Peyer's patch (tissue), 4 donors: ENCODE measurements at regions not wholly inside any gene's neighbourhood (a gene's known extent, or its start where the extent isn't known, plus 50 kb on each side); places are given as distances from the start of the nearest gene placed in this dataset.

Source experiments
- DNase-seq, 3 donors: peaks; one replicate each; pipeline ENCODE4 v3.0.0-alpha.2; 2017 to 2019
- H3K27ac ChIP-seq, 4 donors: fragments of 200-600 bp; sonication (generic); one replicate each; pipeline ENCODE4 v1.5.1; 2016 to 2019
- H3K27me3 ChIP-seq, 2 donors: fragments of 200-600 bp; sonication (generic); one replicate each; pipeline ENCODE4 v1.5.1; 2019
- H3K36me3 ChIP-seq, 3 donors: fragments of 200-600 bp; sonication (generic); one replicate each; pipeline ENCODE4 v1.5.1; 2016 to 2019
- H3K4me1 ChIP-seq, 4 donors: fragments of 200-600 bp; sonication (generic); one replicate each; pipeline ENCODE4 v1.5.1; 2016 to 2019
- H3K4me3 ChIP-seq, 4 donors: fragments of 200-600 bp; sonication (generic); 1 replicate in 3 of 4; 2 replicates in 1 of 4; pipeline ENCODE4 v1.5.1; 2016 to 2019; ENCODE audit warnings: mild to moderate bottlenecking in 1 of 4
- H3K9me3 ChIP-seq, 4 donors: fragments of 200-600 bp; sonication (generic); one replicate each; pipeline ENCODE4 v1.5.1; 2016 to 2019; ENCODE audit warnings: mild to moderate bottlenecking in 1 of 4
- POLR2A ChIP-seq, 2 donors: fragments of 450-650 bp; IDR thresholded peaks; one replicate each; pipeline ENCODE4 v1.5.1; 2017; ENCODE audit warnings: antibody characterized with exemption in 2 of 2, mild to moderate bottlenecking in 2 of 2, moderate library complexity in 2 of 2
- TF ChIP-seq, protein P1 (sequence below), 6 experiments: fragments of 450-650 bp in 4 of 6; fragments of 200-600 bp in 2 of 6; sonication (generic) in 1 of 6; IDR thresholded peaks; one replicate each; pipeline ENCODE4 v1.5.1; 2017 to 2019; ENCODE audit warnings: antibody characterized with exemption in 6 of 6, mild to moderate bottlenecking in 3 of 6, moderate library complexity in 1 of 6

DNA sequence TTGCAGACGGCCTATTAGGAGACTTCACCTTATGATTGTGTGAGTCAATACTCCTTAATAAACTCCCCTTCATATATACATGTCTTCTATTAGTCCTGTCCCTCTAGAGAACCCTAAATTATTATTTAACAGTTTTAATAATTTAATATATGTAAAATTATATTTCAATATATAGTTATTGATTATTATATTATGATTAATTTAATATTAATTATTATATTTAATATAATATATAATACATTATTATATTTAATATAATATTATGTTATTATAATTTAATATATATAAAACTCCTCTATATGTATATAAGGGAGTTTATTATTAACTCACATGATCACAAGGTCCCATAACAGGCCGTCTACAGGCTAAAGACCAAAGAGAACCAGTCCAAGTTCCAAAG, 533.2 kb downstream of the ARAP2 start:
- Histone ChIP-seq H3K27ac (no peak overlapping the region), H3K36me3 (no peaks in the 10 kb centered on the region), H3K4me3 (no peak overlapping the region), H3K9me3 (peaks cover 0 to 5% (median 3%) of the 10 kb centered on the region in 4 donors), H3K4me1 (no peaks in the 10 kb centered on the region), H3K27me3 (no peaks in the 10 kb centered on the region)
- no peak for DNase-seq
- TF ChIP-seq, protein P1, sequence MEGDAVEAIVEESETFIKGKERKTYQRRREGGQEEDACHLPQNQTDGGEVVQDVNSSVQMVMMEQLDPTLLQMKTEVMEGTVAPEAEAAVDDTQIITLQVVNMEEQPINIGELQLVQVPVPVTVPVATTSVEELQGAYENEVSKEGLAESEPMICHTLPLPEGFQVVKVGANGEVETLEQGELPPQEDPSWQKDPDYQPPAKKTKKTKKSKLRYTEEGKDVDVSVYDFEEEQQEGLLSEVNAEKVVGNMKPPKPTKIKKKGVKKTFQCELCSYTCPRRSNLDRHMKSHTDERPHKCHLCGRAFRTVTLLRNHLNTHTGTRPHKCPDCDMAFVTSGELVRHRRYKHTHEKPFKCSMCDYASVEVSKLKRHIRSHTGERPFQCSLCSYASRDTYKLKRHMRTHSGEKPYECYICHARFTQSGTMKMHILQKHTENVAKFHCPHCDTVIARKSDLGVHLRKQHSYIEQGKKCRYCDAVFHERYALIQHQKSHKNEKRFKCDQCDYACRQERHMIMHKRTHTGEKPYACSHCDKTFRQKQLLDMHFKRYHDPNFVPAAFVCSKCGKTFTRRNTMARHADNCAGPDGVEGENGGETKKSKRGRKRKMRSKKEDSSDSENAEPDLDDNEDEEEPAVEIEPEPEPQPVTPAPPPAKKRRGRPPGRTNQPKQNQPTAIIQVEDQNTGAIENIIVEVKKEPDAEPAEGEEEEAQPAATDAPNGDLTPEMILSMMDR (IDR thresholded peaks at IDR 0.05), result no peak
- TF ChIP-seq POLR2A (IDR thresholded peaks at IDR 0.05), result no peak

DNA sequence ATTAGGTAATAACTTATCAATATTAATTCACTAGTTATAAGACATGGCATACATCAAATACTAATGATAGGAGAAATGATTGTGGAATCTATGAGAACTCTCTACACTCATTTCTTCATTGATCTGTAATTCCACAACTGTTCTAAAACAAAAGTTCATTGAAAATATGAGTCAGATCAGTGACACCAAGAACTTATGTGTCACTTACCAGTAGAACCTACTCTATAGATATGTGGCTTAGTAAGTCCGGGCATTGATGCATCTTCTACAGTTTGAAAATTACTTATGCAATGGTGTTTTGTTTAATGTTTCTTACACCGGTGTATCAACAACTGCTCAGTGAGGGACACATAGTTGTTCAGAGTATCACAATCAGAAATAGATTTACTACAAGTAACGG, 520.3 kb downstream of the ARAP2 start:
- Histone ChIP-seq H3K4me1 (no peaks in the 10 kb centered on the region), H3K9me3 (no peaks in the 10 kb centered on the region), H3K27ac (no peak overlapping the region), H3K4me3 (no peak overlapping the region), H3K27me3 (no peaks in the 10 kb centered on the region), H3K36me3 (no peaks in the 10 kb centered on the region)
- no peak for DNase-seq
- TF ChIP-seq, protein P1 (IDR thresholded peaks at IDR 0.05), result no peak
- TF ChIP-seq POLR2A (IDR thresholded peaks at IDR 0.05), result no peak

DNA sequence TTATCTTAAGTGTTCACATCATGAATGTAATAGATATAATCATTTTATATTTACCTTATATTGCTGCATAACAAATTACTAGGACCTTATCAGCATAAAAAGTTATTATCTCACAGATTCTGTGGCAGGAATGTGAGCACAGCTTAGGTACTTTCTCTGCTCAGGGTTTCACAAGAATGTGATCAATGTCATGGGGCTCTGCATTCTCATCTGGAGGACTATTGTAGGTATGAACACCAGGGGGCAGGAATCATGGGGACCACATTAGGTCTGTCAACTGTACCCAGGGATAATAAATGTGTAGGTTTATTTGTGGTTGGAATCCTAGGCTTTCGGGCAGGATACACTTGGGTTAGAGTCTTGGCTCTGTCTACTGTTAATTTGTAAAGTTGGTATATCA, 519.2 kb downstream of the ARAP2 start:
- Histone ChIP-seq H3K27me3 (no peaks in the 10 kb centered on the region), H3K36me3 (no peaks in the 10 kb centered on the region), H3K4me3 (no peak overlapping the region), H3K9me3 (no peaks in the 10 kb centered on the region), H3K27ac (no peak overlapping the region), H3K4me1 (no peaks in the 10 kb centered on the region)
- no peak for DNase-seq
- TF ChIP-seq, protein P1 (IDR thresholded peaks at IDR 0.05), result no peak
- TF ChIP-seq POLR2A (IDR thresholded peaks at IDR 0.05), result no peak

DNA sequence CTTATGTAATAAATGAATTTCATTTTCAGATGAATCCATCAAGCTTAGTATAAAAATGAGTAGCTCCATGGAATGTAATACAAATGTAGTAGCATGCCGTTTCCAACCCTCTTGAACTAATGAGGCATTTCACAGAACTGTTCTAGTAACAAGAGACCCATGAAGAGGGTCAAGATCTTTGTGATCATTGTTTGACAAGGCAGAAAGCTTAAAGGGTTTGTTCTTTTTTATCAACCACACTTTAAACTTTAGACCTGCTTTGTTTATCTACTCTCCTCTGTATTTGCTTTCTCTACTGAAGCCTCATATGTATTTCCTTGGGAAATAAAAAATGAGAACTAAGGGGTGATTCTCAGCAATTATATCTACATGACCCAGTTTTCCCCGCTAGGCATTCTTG, 513.9 kb downstream of the ARAP2 start:
- H3K4me1 ChIP-seq, result no peaks in the 10 kb centered on the region
- H3K4me3 ChIP-seq, result no peak overlapping the region
- no peak overlapping the region for H3K27ac ChIP-seq
- no peaks in the 10 kb centered on the region for H3K9me3 ChIP-seq
- H3K27me3 ChIP-seq, result no peaks in the 10 kb centered on the region
- DNase-seq, result no peak
- TF ChIP-seq POLR2A (IDR thresholded peaks at IDR 0.05), result no peak
- TF ChIP-seq, protein P1 (IDR thresholded peaks at IDR 0.05), result no peak
- H3K36me3 ChIP-seq, result no peaks in the 10 kb centered on the region

DNA sequence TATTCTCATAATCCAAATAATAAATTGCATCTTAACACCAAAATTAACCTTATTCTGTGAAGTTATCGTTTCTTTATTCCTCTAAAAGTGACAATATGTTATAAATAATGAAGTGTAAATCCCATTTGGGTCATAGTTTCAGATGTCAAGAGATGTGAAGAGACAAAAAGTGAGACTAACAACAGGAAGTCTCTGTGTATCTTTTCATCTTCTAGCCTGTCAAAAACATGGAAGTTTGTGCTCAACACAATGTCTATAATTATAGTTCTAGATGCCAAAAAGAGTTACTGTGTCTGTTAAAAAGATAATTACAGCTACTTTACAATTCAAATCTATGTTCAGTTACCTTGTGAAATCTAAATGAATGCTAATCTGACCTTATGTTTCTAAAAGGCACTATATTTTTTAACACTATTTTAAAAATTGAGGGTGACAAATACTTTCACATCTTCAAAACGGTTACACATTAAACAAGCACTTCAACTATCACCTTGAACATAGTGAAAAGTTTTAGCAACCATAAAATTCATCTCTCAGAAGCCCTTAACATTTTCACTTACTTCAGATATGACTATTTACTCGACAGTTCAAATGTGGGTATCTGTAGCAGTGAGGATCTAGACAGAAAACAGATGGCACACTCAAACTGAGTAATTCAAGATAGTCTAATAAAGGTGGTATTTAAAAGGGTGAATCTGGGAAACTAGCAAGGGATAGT, 509.8 kb downstream of the ARAP2 start:
- no peaks in the 10 kb centered on the region for H3K27me3 ChIP-seq
- DNase-seq, result no peak
- no peaks in the 10 kb centered on the region for H3K9me3 ChIP-seq
- H3K4me3 ChIP-seq, result no peak overlapping the region
- H3K27ac ChIP-seq, result no peak overlapping the region
- no peaks in the 10 kb centered on the region for H3K4me1 ChIP-seq
- no peaks in the 10 kb centered on the region for H3K36me3 ChIP-seq
- no peak for TF ChIP-seq POLR2A (IDR thresholded peaks at IDR 0.05)
- TF ChIP-seq, protein P1 (IDR thresholded peaks at IDR 0.05), result no peak

DNA sequence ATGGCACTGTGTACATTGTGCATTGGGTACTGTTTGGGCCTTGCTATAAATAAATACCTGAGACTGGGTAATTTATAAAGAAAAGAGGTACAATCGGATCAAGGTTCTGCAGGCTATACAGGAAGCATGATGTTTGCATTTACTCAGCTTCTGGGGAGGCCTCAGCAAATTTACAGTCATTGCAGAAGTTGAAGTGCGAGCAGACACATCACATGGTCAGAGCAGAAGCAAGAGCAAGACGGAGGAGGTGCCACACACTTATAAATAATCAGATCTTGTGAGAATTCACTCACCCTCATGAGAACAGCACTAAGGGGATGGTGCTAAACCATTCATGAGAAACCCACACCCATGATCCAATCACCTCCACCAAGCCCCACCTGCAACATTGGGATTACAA, 505.0 kb downstream of the ARAP2 start:
- H3K27ac ChIP-seq, result no peak overlapping the region
- no peaks in the 10 kb centered on the region for H3K27me3 ChIP-seq
- H3K36me3 ChIP-seq, result no peaks in the 10 kb centered on the region
- TF ChIP-seq, protein P1 (IDR thresholded peaks at IDR 0.05), result no peak
- no peak for TF ChIP-seq POLR2A (IDR thresholded peaks at IDR 0.05)
- H3K4me3 ChIP-seq, result no peak overlapping the region
- no peaks in the 10 kb centered on the region for H3K4me1 ChIP-seq
- H3K9me3 ChIP-seq, result no peaks in the 10 kb centered on the region
- DNase-seq, result no peak
